ENCODE measurements at regions not wholly inside any gene's neighbourhood (a gene's known extent, or its start where the extent isn't known, plus 50 kb on each side); places are given as distances from the start of the nearest gene placed in this dataset.

DNA sequence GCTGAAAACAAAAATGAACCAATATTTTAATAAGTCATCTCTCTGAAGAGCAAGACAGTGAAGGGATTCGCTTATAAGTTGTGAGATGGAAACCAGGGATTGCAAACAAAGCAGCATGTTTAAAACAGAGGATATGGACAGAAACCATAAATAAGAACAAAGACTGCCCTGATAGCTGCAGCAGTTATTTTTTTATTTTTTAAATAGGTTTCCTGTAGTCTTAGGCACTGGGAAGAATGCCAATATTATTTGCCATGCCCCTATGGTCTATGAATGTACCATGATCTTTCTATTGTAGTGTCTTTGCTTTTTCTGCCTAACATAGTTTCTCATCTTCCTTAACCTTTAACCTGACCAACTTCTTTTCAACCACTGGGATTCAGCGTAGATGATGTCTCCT lies 1334.0 kb upstream of the NRXN1 start:
- TF ChIP-seq POLR2AphosphoS5 (IDR thresholded peaks at IDR 0.05) = no peak
- no peak for TF ChIP-seq CTCF (IDR thresholded peaks at IDR 0.05)
- no peak for TF ChIP-seq POLR2A (IDR thresholded peaks at IDR 0.05)
- TF ChIP-seq EP300 (IDR thresholded peaks at IDR 0.05; ENCODE audit: low read depth) = no peak

Measured in transverse colon (tissue), 4 donors.